ENCODE measurements at regions not wholly inside any gene's neighbourhood (a gene's known extent, or its start where the extent isn't known, plus 50 kb on each side); places are given as distances from the start of the nearest gene placed in this dataset.

- TF ChIP-seq, protein P1, sequence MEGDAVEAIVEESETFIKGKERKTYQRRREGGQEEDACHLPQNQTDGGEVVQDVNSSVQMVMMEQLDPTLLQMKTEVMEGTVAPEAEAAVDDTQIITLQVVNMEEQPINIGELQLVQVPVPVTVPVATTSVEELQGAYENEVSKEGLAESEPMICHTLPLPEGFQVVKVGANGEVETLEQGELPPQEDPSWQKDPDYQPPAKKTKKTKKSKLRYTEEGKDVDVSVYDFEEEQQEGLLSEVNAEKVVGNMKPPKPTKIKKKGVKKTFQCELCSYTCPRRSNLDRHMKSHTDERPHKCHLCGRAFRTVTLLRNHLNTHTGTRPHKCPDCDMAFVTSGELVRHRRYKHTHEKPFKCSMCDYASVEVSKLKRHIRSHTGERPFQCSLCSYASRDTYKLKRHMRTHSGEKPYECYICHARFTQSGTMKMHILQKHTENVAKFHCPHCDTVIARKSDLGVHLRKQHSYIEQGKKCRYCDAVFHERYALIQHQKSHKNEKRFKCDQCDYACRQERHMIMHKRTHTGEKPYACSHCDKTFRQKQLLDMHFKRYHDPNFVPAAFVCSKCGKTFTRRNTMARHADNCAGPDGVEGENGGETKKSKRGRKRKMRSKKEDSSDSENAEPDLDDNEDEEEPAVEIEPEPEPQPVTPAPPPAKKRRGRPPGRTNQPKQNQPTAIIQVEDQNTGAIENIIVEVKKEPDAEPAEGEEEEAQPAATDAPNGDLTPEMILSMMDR (IDR thresholded peaks at IDR 0.05; ENCODE audit: control insufficient read depth, extremely low read depth, insufficient read depth): no peak
- H3K4me3 ChIP-seq (ENCODE audit: low read depth, low read length): no peak overlapping the region
- DNase-seq (ENCODE audit: low read depth): no peak
These were observed 710.1 kb upstream of the KCND2 start for GRCh38 chr7:119562839-119563238.

- H3K4me3 ChIP-seq (ENCODE audit: low read depth, low read length): no peak overlapping the region
- no peak for DNase-seq (ENCODE audit: low read depth)
- TF ChIP-seq, protein P1 (IDR thresholded peaks at IDR 0.05; ENCODE audit: control insufficient read depth, extremely low read depth, insufficient read depth): no peak
These were observed 701.3 kb upstream of the KCND2 start for GRCh38 chr7:119571666-119572065.

DNA sequence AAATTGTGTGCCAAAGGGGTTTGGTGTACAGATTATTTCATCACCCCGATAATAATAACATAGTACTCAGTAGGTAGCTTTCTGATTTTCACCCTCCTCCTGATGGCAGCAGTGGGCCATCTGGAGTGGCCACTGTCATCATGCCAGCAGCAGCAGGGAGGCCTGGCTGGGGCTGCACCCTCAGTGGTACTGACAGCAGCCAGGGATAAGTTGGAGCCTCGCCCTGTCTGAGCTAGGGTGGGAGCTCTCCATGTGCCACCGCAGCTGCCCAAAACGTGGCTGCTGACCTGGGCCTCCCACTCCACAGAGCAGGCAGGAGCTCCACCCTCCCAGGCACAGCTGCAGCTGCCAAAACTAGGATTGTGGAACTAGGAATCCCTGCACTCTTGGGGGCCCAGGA lies 700.8 kb upstream of the KCND2 start:
- no peak overlapping the region for H3K4me3 ChIP-seq (ENCODE audit: low read depth, low read length)
- no peak for DNase-seq (ENCODE audit: low read depth)
- TF ChIP-seq, protein P1 (IDR thresholded peaks at IDR 0.05; ENCODE audit: control insufficient read depth, extremely low read depth, insufficient read depth): no peak

DNA sequence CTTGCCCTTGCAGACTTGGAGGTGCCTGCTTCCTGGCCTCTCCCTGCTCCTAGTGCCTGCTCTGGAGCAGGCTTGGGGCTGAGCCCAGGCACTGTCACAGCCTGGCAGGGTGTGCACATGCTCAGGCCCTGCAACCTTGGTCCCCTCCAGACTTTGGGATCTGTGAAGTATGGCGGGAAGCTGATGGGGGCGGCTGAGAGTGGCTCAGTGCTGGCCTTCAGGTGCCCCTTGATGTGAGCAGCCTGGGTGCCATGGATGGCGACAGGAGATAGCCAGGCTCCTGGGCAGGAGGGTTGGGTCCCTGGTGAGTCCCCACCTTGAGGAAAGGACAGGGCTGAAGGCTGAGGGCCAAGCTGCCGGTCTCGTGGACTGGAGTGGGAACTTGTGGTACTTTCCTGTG lies 700.4 kb upstream of the KCND2 start:
- TF ChIP-seq, protein P1 (IDR thresholded peaks at IDR 0.05; ENCODE audit: control insufficient read depth, extremely low read depth, insufficient read depth): no peak
- no peak overlapping the region for H3K4me3 ChIP-seq (ENCODE audit: low read depth, low read length)
- no peak for DNase-seq (ENCODE audit: low read depth)

DNA sequence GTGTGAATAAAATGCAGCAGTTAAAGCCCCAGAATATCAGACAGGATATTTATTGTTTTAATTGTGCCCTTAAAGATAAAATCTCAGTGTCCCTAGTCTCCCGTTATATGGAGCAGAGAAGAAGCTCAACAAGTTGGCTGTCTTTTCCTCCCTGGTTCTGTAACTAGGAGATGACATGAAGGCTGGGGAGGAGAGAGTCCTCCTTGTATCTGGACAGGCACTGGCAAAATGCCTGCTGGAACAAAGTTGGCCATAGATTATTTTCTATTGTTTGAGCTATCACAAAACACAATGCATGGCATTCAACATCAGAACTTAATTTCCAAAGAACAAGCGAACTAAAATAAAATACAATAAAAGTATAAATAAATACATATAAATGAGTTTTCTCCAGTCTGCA lies 694.9 kb upstream of the KCND2 start:
- no peak overlapping the region for H3K4me3 ChIP-seq (ENCODE audit: low read depth, low read length)
- DNase-seq (ENCODE audit: low read depth): no peak
- TF ChIP-seq, protein P1 (IDR thresholded peaks at IDR 0.05; ENCODE audit: control insufficient read depth, extremely low read depth, insufficient read depth): no peak

- DNase-seq (ENCODE audit: low read depth): no peak
- TF ChIP-seq, protein P1 (IDR thresholded peaks at IDR 0.05; ENCODE audit: control insufficient read depth, extremely low read depth, insufficient read depth): no peak
- H3K4me3 ChIP-seq (ENCODE audit: low read depth, low read length): no peak overlapping the region
These were observed 678.0 kb upstream of the KCND2 start for GRCh38 chr7:119594956-119595355.

GRCh38 chr7:119596651-119597050 lies 676.3 kb upstream of the KCND2 start:
- H3K4me3 ChIP-seq (ENCODE audit: low read depth, low read length): no peak overlapping the region
- TF ChIP-seq, protein P1 (IDR thresholded peaks at IDR 0.05; ENCODE audit: control insufficient read depth, extremely low read depth, insufficient read depth): no peak
- no peak for DNase-seq (ENCODE audit: low read depth)

Data from LNCaP clone FGC (cell line).